ENCODE measurements at regions not wholly inside any gene's neighbourhood (a gene's known extent, or its start where the extent isn't known, plus 50 kb on each side); places are given as distances from the start of the nearest gene placed in this dataset.

GRCh38 chr2:228723599-228723998, 542.1 kb upstream of the SPHKAP start:
- TF ChIP-seq CTCF (conservative IDR thresholded peaks at IDR 0.05; ENCODE audit: low read length), result no peak
- TF ChIP-seq EZH2phosphoT487 (IDR thresholded peaks at IDR 0.05; ENCODE audit: borderline replicate concordance), result no peak

All from Loucy (cell line).